Prostate gland (tissue), 2 donors: ENCODE measurements at regions not wholly inside any gene's neighbourhood (a gene's known extent, or its start where the extent isn't known, plus 50 kb on each side); places are given as distances from the start of the nearest gene placed in this dataset.

Source experiments
- CTCF ChIP-seq, 4 experiments: fragments of 200-600 bp in 2 of 4; fragments of 450-650 bp in 2 of 4; sonication (generic) in 2 of 4; IDR thresholded peaks; 1 replicate in 3 of 4; 2 replicates in 1 of 4; pipeline ENCODE4 v1.5.1; 2016 to 2019; ENCODE audit warnings: antibody characterized with exemption in 4 of 4, mild to moderate bottlenecking in 2 of 4, moderate library complexity in 2 of 4
- POLR2A ChIP-seq: fragments of 450-650 bp; IDR thresholded peaks from one replicate; pipeline ENCODE4 v1.6.1; 2016; ENCODE audit warnings: antibody characterized with exemption, mild to moderate bottlenecking
- POLR2AphosphoS5 ChIP-seq: sonication (generic); formaldehyde crosslinking; IDR thresholded peaks from one replicate; pipeline ENCODE4 v1.6.1; 2017; ENCODE audit warnings: antibody characterized with exemption

- TF ChIP-seq CTCF (IDR thresholded peaks at IDR 0.05) (no peak), POLR2A (no peak), POLR2AphosphoS5 (no peak)
Observed at GRCh38 chr6:10266061-10266460, 148.8 kb downstream of the TFAP2A start.
